ENCODE measurements at regions not wholly inside any gene's neighbourhood (a gene's known extent, or its start where the extent isn't known, plus 50 kb on each side); places are given as distances from the start of the nearest gene placed in this dataset.

DNA sequence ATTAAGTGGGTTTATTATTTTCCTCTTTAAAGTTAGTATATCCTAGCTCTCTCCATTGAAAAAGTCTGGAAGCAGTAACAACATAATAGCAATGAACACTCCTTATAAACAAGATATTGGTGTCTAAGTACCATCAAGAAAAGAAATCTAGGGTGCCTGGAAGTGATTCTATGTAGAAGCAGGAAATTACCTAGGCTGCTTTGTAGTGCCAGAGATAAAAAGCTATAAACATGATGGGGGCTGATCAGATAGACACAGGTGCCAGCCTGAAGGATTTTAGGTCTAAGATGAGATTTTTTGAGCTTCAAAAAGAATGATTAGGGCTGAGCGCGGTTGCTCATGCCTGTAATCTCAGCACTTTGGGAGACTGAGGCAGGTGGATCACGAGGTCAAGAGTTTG lies 1179.3 kb upstream of the CDH9 start (continued):
- TF ChIP-seq, protein P1, sequence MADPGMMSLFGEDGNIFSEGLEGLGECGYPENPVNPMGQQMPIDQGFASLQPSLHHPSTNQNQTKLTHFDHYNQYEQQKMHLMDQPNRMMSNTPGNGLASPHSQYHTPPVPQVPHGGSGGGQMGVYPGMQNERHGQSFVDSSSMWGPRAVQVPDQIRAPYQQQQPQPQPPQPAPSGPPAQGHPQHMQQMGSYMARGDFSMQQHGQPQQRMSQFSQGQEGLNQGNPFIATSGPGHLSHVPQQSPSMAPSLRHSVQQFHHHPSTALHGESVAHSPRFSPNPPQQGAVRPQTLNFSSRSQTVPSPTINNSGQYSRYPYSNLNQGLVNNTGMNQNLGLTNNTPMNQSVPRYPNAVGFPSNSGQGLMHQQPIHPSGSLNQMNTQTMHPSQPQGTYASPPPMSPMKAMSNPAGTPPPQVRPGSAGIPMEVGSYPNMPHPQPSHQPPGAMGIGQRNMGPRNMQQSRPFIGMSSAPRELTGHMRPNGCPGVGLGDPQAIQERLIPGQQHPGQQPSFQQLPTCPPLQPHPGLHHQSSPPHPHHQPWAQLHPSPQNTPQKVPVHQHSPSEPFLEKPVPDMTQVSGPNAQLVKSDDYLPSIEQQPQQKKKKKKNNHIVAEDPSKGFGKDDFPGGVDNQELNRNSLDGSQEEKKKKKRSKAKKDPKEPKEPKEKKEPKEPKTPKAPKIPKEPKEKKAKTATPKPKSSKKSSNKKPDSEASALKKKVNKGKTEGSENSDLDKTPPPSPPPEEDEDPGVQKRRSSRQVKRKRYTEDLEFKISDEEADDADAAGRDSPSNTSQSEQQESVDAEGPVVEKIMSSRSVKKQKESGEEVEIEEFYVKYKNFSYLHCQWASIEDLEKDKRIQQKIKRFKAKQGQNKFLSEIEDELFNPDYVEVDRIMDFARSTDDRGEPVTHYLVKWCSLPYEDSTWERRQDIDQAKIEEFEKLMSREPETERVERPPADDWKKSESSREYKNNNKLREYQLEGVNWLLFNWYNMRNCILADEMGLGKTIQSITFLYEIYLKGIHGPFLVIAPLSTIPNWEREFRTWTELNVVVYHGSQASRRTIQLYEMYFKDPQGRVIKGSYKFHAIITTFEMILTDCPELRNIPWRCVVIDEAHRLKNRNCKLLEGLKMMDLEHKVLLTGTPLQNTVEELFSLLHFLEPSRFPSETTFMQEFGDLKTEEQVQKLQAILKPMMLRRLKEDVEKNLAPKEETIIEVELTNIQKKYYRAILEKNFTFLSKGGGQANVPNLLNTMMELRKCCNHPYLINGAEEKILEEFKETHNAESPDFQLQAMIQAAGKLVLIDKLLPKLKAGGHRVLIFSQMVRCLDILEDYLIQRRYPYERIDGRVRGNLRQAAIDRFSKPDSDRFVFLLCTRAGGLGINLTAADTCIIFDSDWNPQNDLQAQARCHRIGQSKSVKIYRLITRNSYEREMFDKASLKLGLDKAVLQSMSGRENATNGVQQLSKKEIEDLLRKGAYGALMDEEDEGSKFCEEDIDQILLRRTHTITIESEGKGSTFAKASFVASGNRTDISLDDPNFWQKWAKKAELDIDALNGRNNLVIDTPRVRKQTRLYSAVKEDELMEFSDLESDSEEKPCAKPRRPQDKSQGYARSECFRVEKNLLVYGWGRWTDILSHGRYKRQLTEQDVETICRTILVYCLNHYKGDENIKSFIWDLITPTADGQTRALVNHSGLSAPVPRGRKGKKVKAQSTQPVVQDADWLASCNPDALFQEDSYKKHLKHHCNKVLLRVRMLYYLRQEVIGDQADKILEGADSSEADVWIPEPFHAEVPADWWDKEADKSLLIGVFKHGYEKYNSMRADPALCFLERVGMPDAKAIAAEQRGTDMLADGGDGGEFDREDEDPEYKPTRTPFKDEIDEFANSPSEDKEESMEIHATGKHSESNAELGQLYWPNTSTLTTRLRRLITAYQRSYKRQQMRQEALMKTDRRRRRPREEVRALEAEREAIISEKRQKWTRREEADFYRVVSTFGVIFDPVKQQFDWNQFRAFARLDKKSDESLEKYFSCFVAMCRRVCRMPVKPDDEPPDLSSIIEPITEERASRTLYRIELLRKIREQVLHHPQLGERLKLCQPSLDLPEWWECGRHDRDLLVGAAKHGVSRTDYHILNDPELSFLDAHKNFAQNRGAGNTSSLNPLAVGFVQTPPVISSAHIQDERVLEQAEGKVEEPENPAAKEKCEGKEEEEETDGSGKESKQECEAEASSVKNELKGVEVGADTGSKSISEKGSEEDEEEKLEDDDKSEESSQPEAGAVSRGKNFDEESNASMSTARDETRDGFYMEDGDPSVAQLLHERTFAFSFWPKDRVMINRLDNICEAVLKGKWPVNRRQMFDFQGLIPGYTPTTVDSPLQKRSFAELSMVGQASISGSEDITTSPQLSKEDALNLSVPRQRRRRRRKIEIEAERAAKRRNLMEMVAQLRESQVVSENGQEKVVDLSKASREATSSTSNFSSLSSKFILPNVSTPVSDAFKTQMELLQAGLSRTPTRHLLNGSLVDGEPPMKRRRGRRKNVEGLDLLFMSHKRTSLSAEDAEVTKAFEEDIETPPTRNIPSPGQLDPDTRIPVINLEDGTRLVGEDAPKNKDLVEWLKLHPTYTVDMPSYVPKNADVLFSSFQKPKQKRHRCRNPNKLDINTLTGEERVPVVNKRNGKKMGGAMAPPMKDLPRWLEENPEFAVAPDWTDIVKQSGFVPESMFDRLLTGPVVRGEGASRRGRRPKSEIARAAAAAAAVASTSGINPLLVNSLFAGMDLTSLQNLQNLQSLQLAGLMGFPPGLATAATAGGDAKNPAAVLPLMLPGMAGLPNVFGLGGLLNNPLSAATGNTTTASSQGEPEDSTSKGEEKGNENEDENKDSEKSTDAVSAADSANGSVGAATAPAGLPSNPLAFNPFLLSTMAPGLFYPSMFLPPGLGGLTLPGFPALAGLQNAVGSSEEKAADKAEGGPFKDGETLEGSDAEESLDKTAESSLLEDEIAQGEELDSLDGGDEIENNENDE (IDR thresholded peaks at IDR 0.05; ENCODE audit: insufficient replicate concordance, low read length), result no peak
- TF ChIP-seq HDAC6 (IDR thresholded peaks at IDR 0.05; ENCODE audit: low read depth, low read length), result no peak
- no peak for TF ChIP-seq NRF1 (IDR thresholded peaks at IDR 0.05; ENCODE audit: low read depth, low read length)
- TF ChIP-seq SP2 (IDR thresholded peaks at IDR 0.05; ENCODE audit: low read length), result no peak
- no peak for TF ChIP-seq TEAD4 (IDR thresholded peaks at IDR 0.05; ENCODE audit: low read depth, low read length)
- TF ChIP-seq SAP30 (IDR thresholded peaks at IDR 0.05; ENCODE audit: insufficient read depth, insufficient replicate concordance, low read length), result no peak
- TF ChIP-seq ASH2L (IDR thresholded peaks at IDR 0.05; ENCODE audit: low read length), result no peak
- TF ChIP-seq EZH2 (IDR thresholded peaks at IDR 0.05; ENCODE audit: low read depth, low read length, severe bottlenecking), result no peak

All from H1 (cell line).